ENCODE measurements at regions not wholly inside any gene's neighbourhood (a gene's known extent, or its start where the extent isn't known, plus 50 kb on each side); places are given as distances from the start of the nearest gene placed in this dataset.

- H4K91ac ChIP-seq (ENCODE audit: insufficient read depth, low read depth, low read length) = no peak overlapping the region
- H3K4me2 ChIP-seq (ENCODE audit: low read depth, low read length) = no peak overlapping the region
- TF ChIP-seq RFX5 (IDR thresholded peaks at IDR 0.05; ENCODE audit: low read depth, low read length) (no peak), CEBPB (IDR thresholded peaks at IDR 0.05; ENCODE audit: low read depth, low read length) (no peak), SMC3 (IDR thresholded peaks at IDR 0.05; ENCODE audit: low read depth, low read length) (no peak), USF2 (IDR thresholded peaks at IDR 0.05; ENCODE audit: low read depth, low read length) (no peak), FOS (IDR thresholded peaks at IDR 0.05; ENCODE audit: low read depth, low read length) (no peak), MXI1 (IDR thresholded peaks at IDR 0.05; ENCODE audit: borderline replicate concordance, low read depth, low read length) (no peak)
- H2BK120ac ChIP-seq (ENCODE audit: low read depth, low read length) = no peak overlapping the region
- H3K23ac ChIP-seq (ENCODE audit: low read depth, low read length) = no peak overlapping the region
- no peak overlapping the region for H2BK5ac ChIP-seq (ENCODE audit: low read depth, low read length, poor library complexity, severe bottlenecking)
- H3K27me3 ChIP-seq (ENCODE audit: control insufficient read depth, insufficient read depth, low read length) = no peaks in the 10 kb centered on the region
- ChIA-PET POLR2A (ENCODE audit: unreplicated experiment) (no interaction called here), CTCF (no interaction called here)
- in situ Hi-C loops (cut with MboI; ENCODE audit: low sequenced_read_pairs) = no loop called here
- no peaks in the 10 kb centered on the region for H3K36me3 ChIP-seq (ENCODE audit: control insufficient read depth, insufficient read depth, low read length)
- no peak overlapping the region for H2BK15ac ChIP-seq (ENCODE audit: low read depth, low read length)
- H4K20me1 ChIP-seq (ENCODE audit: insufficient read depth, low read length) = no peaks in the 10 kb centered on the region
- H2AK5ac ChIP-seq (ENCODE audit: low read depth, low read length) = no peak overlapping the region
- H3K9me1 ChIP-seq (ENCODE audit: insufficient read depth, low read length) = no peaks in the 10 kb centered on the region
- H2AK9ac ChIP-seq (replicated peaks; ENCODE audit: low read depth, low read length, poor library complexity) = no peak overlapping the region
- H3K4ac ChIP-seq (ENCODE audit: low read depth, low read length) = no peak overlapping the region
- H2BK20ac ChIP-seq (ENCODE audit: low read depth, low read length) = no peak overlapping the region
- WGBS, 2 experiments (ENCODE audit: extremely low coverage in 2 of 2, insufficient read length in 1 of 2) = no CpG with 5 or more reads among the region's 1 CpG
- no peaks in the 10 kb centered on the region for H3K4me1 ChIP-seq (ENCODE audit: control insufficient read depth, insufficient read depth, low read length)
- H3K56ac ChIP-seq (ENCODE audit: extremely low read depth, insufficient read depth, low read length) = no peak overlapping the region
- H3K9me3 ChIP-seq (ENCODE audit: control insufficient read depth, insufficient read depth, low read length) = no peaks in the 10 kb centered on the region
- H3K79me1 ChIP-seq (ENCODE audit: low read depth in 1 of 2, low read length in 2 of 2) = no peaks in the 10 kb centered on the region
- H3K9ac ChIP-seq (ENCODE audit: low read depth, low read length) = no peak overlapping the region
- DNase-seq = no peak
- H4K8ac ChIP-seq (ENCODE audit: low read depth in 2 of 2, low read length in 2 of 2) = no peak overlapping the region
- no peak overlapping the region for H2AFZ ChIP-seq (replicated peaks; ENCODE audit: low read length, poor library complexity)
- no peak overlapping the region for H3K14ac ChIP-seq (replicated peaks; ENCODE audit: low read depth, low read length)
- intact Hi-C loops (cut with micrococcal nuclease) = no loop called here
- ATAC-seq (ENCODE audit: low read depth) = no peak
- no peak overlapping the region for H3K4me3 ChIP-seq (ENCODE audit: insufficient read depth, low read depth, low read length)
- no peak overlapping the region for H3K27ac ChIP-seq (ENCODE audit: insufficient read depth, low read length)
- BruUV-seq (replicated peaks) = no TSS peak
- H4K5ac ChIP-seq (ENCODE audit: low read depth, low read length) = no peak overlapping the region
- dilution Hi-C loops (cut with HindIII; ENCODE audit: low sequenced_read_pairs, unreplicated experiment) = no loop called here
- no peak overlapping the region for H3K18ac ChIP-seq (ENCODE audit: low read depth, low read length)
Measured at GRCh38 chr6:11447265-11447664, 90.3 kb upstream of the TMEM170B start.
